NCI-H2171 treated with DMSO at 0.1 percent for 48 hours (cell line): ENCODE measurements at regions not wholly inside any gene's neighbourhood (a gene's known extent, or its start where the extent isn't known, plus 50 kb on each side); places are given as distances from the start of the nearest gene placed in this dataset.

ENCODE experiments used
- DNase-seq: peaks from one replicate; lab custom pipeline; 2025; lab: John Stamatoyannopoulos, UW

- no peak for DNase-seq
These were observed 53.7 kb upstream of the HSD17B12 start for GRCh38 chr11:43626798-43627197.
